H1 (cell line): ENCODE measurements at regions not wholly inside any gene's neighbourhood (a gene's known extent, or its start where the extent isn't known, plus 50 kb on each side); places are given as distances from the start of the nearest gene placed in this dataset.

Experiments
- CTCF ChIA-PET: fragments of 300-600 bp; sonication (Branson Sonifier 250); formaldehyde crosslinking; loops from one replicate; lab custom pipeline; 2021; ENCODE audit not compliant: partially characterized antibody; lab: Charles Lee
- POLR2A ChIA-PET: fragments of 300-600 bp; sonication (Branson Sonifier 250); formaldehyde crosslinking; loops from one replicate; lab custom pipeline; 2021; ENCODE audit warnings: inconsistent platforms; ENCODE audit not compliant: partially characterized antibody; lab: Charles Lee
- DNase-seq, 2 experiments: peaks; one replicate each; pipeline versions ENCODE4 v3.0.0 to v3.0.0-alpha.2; 2010 to 2022; ENCODE audit warnings: low spot score in 2 of 2, low read depth in 1 of 2, mixed read lengths in 1 of 2
- FAIRE-seq: peaks from 2 replicates; lab custom pipeline; 2011; peaks lifted over from hg19 to GRCh38; lab: Jason Lieb, UNC
- H2AFZ ChIP-seq: 2 replicates; pipeline ENCODE4 v1.8.1; 2012; ENCODE audit warnings: low read length, inconsistent platforms
- H2AK5ac ChIP-seq: 2 replicates; pipeline ENCODE4 v1.6.1; 2013; ENCODE audit warnings: low read depth, low read length
- H2BK120ac ChIP-seq: replicated peaks from 2 replicates; pipeline ENCODE3; 2013; ENCODE audit warnings: low read depth, low read length, inconsistent platforms
- H2BK12ac ChIP-seq: 2 replicates; pipeline ENCODE4 v1.6.1; 2013; ENCODE audit warnings: low read depth, low read length
- H2BK15ac ChIP-seq: 2 replicates; pipeline ENCODE4 v1.6.1; 2013; ENCODE audit warnings: low read length
- H2BK20ac ChIP-seq: 2 replicates; pipeline ENCODE4 v1.6.1; 2013; ENCODE audit warnings: low read length
- H2BK5ac ChIP-seq: 2 replicates; pipeline ENCODE4 v1.6.1; 2013; ENCODE audit warnings: low read depth, low read length
- H3K14ac ChIP-seq: 2 replicates; pipeline ENCODE4 v1.6.1; 2013; ENCODE audit warnings: inconsistent platforms; ENCODE audit not compliant: insufficient read length
- H3K18ac ChIP-seq: 2 replicates; pipeline ENCODE4 v1.6.1; 2013; ENCODE audit warnings: low read length; ENCODE audit errors: extremely low read depth
- H3K23ac ChIP-seq: 2 replicates; pipeline ENCODE4 v1.6.1; 2013; ENCODE audit warnings: inconsistent platforms; ENCODE audit not compliant: insufficient read length
- H3K23me2 ChIP-seq: 2 replicates; pipeline ENCODE4 v1.6.1; 2013; ENCODE audit warnings: low read depth, low read length
- H3K27ac ChIP-seq: 2 replicates; pipeline ENCODE4 v1.6.1; 2011; ENCODE audit warnings: low read depth, low read length, inconsistent platforms
- H3K27me3 ChIP-seq, 4 experiments: replicated peaks in 1 of 4; 1 replicate in 1 of 4; 2 replicates in 3 of 4; pipeline versions ENCODE4 v1.6.1 to v1.8.1; 2011 to 2013; ENCODE audit warnings: low read length in 3 of 4, mild to moderate bottlenecking in 3 of 4, inconsistent platforms in 2 of 4, mixed read lengths in 2 of 4, moderate library complexity in 1 of 4; ENCODE audit not compliant: control insufficient read depth in 3 of 4, insufficient read depth in 3 of 4; ENCODE audit errors: extremely low read depth in 1 of 4
- H3K36me3 ChIP-seq, 4 experiments: 2 replicates each; pipeline versions ENCODE4 v1.6.1 to v1.8.1; 2011 to 2013; ENCODE audit warnings: mild to moderate bottlenecking in 4 of 4, low read length in 3 of 4, moderate library complexity in 2 of 4, control low read depth in 1 of 4, inconsistent platforms in 1 of 4; ENCODE audit not compliant: insufficient read depth in 4 of 4, control insufficient read depth in 2 of 4
- H3K4ac ChIP-seq: replicated peaks from 2 replicates; pipeline ENCODE3; 2013; ENCODE audit warnings: low read length, low read depth, mixed read lengths, inconsistent platforms; ENCODE audit not compliant: insufficient read length
- H3K4me1 ChIP-seq, 4 experiments: replicated peaks in 1 of 4; 1 replicate in 1 of 4; 2 replicates in 3 of 4; pipeline versions ENCODE4 v1.6.1 to v1.8.1; 2011 to 2013; ENCODE audit warnings: low read length in 3 of 4, inconsistent platforms in 2 of 4, mixed read lengths in 1 of 4; ENCODE audit not compliant: insufficient read depth in 4 of 4, control insufficient read depth in 3 of 4
- H3K4me2 ChIP-seq, 2 experiments: 2 replicates each; pipeline versions ENCODE4 v1.6.1 to v1.8.1; 2011 to 2013; ENCODE audit warnings: low read depth in 2 of 2, low read length in 2 of 2, control low read depth in 1 of 2, inconsistent platforms in 1 of 2, mild to moderate bottlenecking in 1 of 2; ENCODE audit not compliant: insufficient read depth in 1 of 2
- H3K4me3 ChIP-seq, 4 experiments: fragments of 200-600, 300-600 bp in 1 of 4; sonication (generic), shearing (Covaris generic), sonication (Bioruptor Twin) in 1 of 4; 2 replicates each; pipeline versions ENCODE4 v1.5.1 to v1.8.1; 2011 to 2016; ENCODE audit warnings: low read length in 4 of 4, low read depth in 3 of 4, control low read depth in 2 of 4, inconsistent platforms in 2 of 4, mild to moderate bottlenecking in 2 of 4, mixed read lengths in 1 of 4, moderate library complexity in 1 of 4; ENCODE audit not compliant: insufficient read depth in 2 of 4; ENCODE audit errors: extremely low read depth in 1 of 4
- H3K56ac ChIP-seq: replicated peaks from 2 replicates; pipeline ENCODE3; 2013; ENCODE audit warnings: low read depth, mild to moderate bottlenecking, mixed read lengths, low read length, inconsistent platforms; ENCODE audit not compliant: insufficient read length
- H3K79me1 ChIP-seq: 2 replicates; pipeline ENCODE4 v1.6.1; 2013; ENCODE audit warnings: low read depth, low read length, control low read depth
- H3K79me2 ChIP-seq, 2 experiments: 2 replicates each; pipeline versions ENCODE4 v1.6.1 to v1.8.1; 2012 to 2013; ENCODE audit warnings: low read length in 2 of 2, mild to moderate bottlenecking in 2 of 2, inconsistent platforms in 1 of 2; ENCODE audit not compliant: insufficient read depth in 2 of 2, control insufficient read depth in 1 of 2
- H3K9ac ChIP-seq, 4 experiments: replicated peaks in 1 of 4; 1 replicate in 1 of 4; 2 replicates in 3 of 4; pipeline versions ENCODE4 v1.6.1 to v1.8.1; 2011 to 2013; ENCODE audit warnings: low read depth in 3 of 4, low read length in 3 of 4, control low read depth in 2 of 4, mild to moderate bottlenecking in 2 of 4, moderate library complexity in 2 of 4, inconsistent platforms in 1 of 4; ENCODE audit errors: extremely low read depth in 1 of 4
- H3K9me3 ChIP-seq, 2 experiments: 2 replicates each; pipeline versions ENCODE4 v1.6.1 to v1.8.1; 2012 to 2013; ENCODE audit warnings: mild to moderate bottlenecking in 2 of 2, moderate library complexity in 2 of 2, control low read depth in 1 of 2, inconsistent platforms in 1 of 2, low read depth in 1 of 2, low read length in 1 of 2, mixed read lengths in 1 of 2; ENCODE audit not compliant: insufficient read depth in 2 of 2
- H4K20me1 ChIP-seq, 2 experiments: replicated peaks in 1 of 2; 2 replicates each; pipeline versions ENCODE3 to v1.8.1; 2011 to 2013; ENCODE audit warnings: inconsistent platforms in 2 of 2, low read length in 2 of 2, mild to moderate bottlenecking in 1 of 2; ENCODE audit not compliant: insufficient read depth in 2 of 2, control insufficient read depth in 1 of 2
- H4K5ac ChIP-seq: 2 replicates; pipeline ENCODE4 v1.6.1; 2013; ENCODE audit warnings: low read length, low read depth, mixed read lengths, inconsistent platforms; ENCODE audit not compliant: insufficient read length
- H4K8ac ChIP-seq: 2 replicates; pipeline ENCODE4 v1.8.0; 2013; ENCODE audit warnings: mild to moderate bottlenecking, moderate library complexity, low read length, inconsistent platforms; ENCODE audit not compliant: insufficient read depth; ENCODE audit errors: extremely low read depth
- H4K91ac ChIP-seq: replicated peaks from 2 replicates; pipeline ENCODE3; 2013; ENCODE audit warnings: low read length, mixed read lengths, inconsistent platforms; ENCODE audit not compliant: insufficient read length
- POU5F1 ChIP-seq: IDR thresholded peaks from 2 replicates; pipeline ENCODE4 v1.6.1; 2011; ENCODE audit warnings: low read depth, mild to moderate bottlenecking, low read length, moderate library complexity
- RBBP5 ChIP-seq: IDR thresholded peaks from 2 replicates; pipeline ENCODE4 v1.7.1; 2012; ENCODE audit warnings: low read depth, mild to moderate bottlenecking, inconsistent platforms, low read length, moderate library complexity, borderline replicate concordance
- SP2 ChIP-seq: IDR thresholded peaks from 2 replicates; pipeline ENCODE4 v1.6.1; 2012; ENCODE audit warnings: mild to moderate bottlenecking, low read length, inconsistent platforms
- SRF ChIP-seq: IDR thresholded peaks from 2 replicates; pipeline ENCODE4 v1.6.1; 2011; ENCODE audit warnings: mild to moderate bottlenecking, low read depth, low read length, moderate library complexity
- WGBS, 2 experiments: shearing (Covaris generic) in 1 of 2; methylation state at CpG; one replicate each; pipeline versions ENCODE4 v1.1.6 to v1.1.7; 2013 to 2015; ENCODE audit warnings: low lambda C conversion rate in 2 of 2, mixed read lengths in 2 of 2, inconsistent platforms in 1 of 2, low coverage in 1 of 2, missing lambda C conversion rate in 1 of 2; ENCODE audit not compliant: insufficient replicate concordance in 2 of 2, insufficient coverage in 1 of 2, insufficient read length in 1 of 2; ENCODE audit errors: extremely low coverage in 1 of 2, missing lambda C conversion rate in 1 of 2; 5-methylcytosine and 5-hydroxymethylcytosine counted together

DNA sequence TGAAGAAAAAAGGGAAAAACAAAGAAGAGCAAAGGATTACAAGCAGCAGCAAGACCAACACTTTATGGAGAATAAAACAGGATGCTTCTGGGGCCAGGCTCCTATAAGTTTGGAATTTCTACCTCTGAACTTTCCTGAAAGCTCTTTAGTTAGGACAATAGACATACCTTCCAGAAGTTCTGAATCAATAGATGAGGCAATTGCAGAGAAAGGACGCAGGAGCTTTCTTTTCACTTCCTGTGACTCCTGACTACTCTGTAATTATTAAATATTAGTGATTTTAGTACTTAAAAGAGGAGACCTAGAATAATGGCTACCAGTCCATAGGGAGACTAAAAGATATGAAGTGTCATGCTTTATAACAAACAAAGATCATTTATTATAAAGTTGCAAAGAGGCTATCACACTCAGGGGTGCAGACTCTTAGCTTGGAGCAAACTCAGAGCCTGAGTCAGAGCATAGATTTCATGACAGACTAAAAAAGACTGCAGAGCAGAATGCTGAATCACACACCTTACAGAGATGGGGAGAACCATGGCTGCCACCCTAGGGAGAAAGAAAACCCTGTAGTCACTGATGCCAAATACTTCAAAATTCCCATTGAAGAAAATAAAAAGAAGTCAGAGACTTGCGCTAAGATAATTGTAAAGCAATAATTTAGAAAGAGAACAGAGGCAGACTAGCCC is 52.5 kb upstream of the FAM136A start:
- H3K14ac ChIP-seq: no peak overlapping the region
- FAIRE-seq: no peak
- no peak overlapping the region for H3K27ac ChIP-seq
- no peak overlapping the region for H2BK20ac ChIP-seq
- H3K79me2 ChIP-seq: no peaks in the 10 kb centered on the region
- DNase-seq: no peak
- no peaks in the 10 kb centered on the region for H3K36me3 ChIP-seq
- ChIA-PET CTCF (interaction anchor here (1.1 to 2.7 kb wide), 7 partner anchors 9 to 263 kb away, joined by 3 to 13 read pairs (median 5); no protein-coding TSS in a partner anchor), POLR2A (no interaction called here)
- H3K4me3 ChIP-seq: no peak overlapping the region
- H3K23ac ChIP-seq: no peak overlapping the region
- H4K5ac ChIP-seq: no peak overlapping the region
- no peak overlapping the region for H3K9ac ChIP-seq
- H2BK12ac ChIP-seq: no peak overlapping the region
- H2BK120ac ChIP-seq: no peak overlapping the region
- H2BK5ac ChIP-seq: no peak overlapping the region
- no peaks in the 10 kb centered on the region for H3K79me1 ChIP-seq
- no peaks in the 10 kb centered on the region for H3K23me2 ChIP-seq
- H2BK15ac ChIP-seq: no peak overlapping the region
- no peaks in the 10 kb centered on the region for H4K20me1 ChIP-seq
- H3K4me1 ChIP-seq: peaks cover 0 to 3% (median 0%) of the 10 kb centered on the region in 4 experiments; a peak in 1 of 7 replicates
- H2AFZ ChIP-seq: no peak overlapping the region; the same call in 1 of the 2 replicates
- no peak overlapping the region for H4K91ac ChIP-seq
- H3K27me3 ChIP-seq: no peaks in the 10 kb centered on the region
- no peak overlapping the region for H3K56ac ChIP-seq
- no peak for TF ChIP-seq SRF
- no peak for TF ChIP-seq RBBP5
- no peak for TF ChIP-seq POU5F1
- no peak for TF ChIP-seq SP2
- TF ChIP-seq, all 59 proteins: peak for 0
- Histone ChIP-seq H2AK5ac (no peak overlapping the region), H3K4ac (no peak overlapping the region), H4K8ac (no peak overlapping the region), H3K9me3 (no peaks in the 10 kb centered on the region), H3K4me2 (no peak overlapping the region), H3K18ac (no peak overlapping the region)
- WGBS, 2 experiments: 84% methylated on average over 2 of the region's 2 CpGs; no CpG with 5 or more reads in 1 of the 2 experiments
